GM19468 (cell line): ENCODE measurements at regions not wholly inside any gene's neighbourhood (a gene's known extent, or its start where the extent isn't known, plus 50 kb on each side); places are given as distances from the start of the nearest gene placed in this dataset.

ENCODE experiments used
- ATAC-seq: cut with Tn5 transposase; IDR thresholded peaks from one replicate; pipeline ENCODE4 v1.9.1; 2021; ENCODE audit warnings: mild to moderate bottlenecking, moderate library complexity, moderate number of reproducible peaks; ENCODE audit not compliant: unreplicated experiment; ENCODE audit errors: extremely low read depth

GRCh38 chr7:25643770-25644394 is 415.6 kb upstream of the NPVF start:
- ATAC-seq: no peak

GRCh38 chr7:25646726-25647413 is 418.6 kb upstream of the NPVF start:
- no peak for ATAC-seq

DNA sequence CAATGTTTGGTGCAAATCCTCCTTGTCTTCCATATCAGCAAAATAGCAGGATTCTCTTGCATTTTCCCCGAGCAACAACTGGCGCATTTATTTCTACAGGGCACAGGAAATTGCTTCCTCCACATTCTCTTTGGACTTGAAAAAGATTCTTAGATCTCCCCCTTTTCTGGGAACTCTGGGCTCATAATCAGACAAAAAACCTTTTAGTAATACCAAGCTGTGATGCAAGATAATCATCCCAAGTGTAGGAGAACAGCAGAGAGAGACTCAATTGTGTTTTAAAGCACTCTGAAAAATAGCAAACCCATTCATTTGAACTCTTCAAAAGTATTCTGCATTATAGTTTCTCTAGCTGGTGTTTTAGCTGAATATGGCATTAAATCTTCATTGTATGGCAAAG is 419.6 kb upstream of the NPVF start:
- no peak for ATAC-seq

- no peak for ATAC-seq
Observed at GRCh38 chr7:25652366-25652765, 424.1 kb upstream of the NPVF start.

DNA sequence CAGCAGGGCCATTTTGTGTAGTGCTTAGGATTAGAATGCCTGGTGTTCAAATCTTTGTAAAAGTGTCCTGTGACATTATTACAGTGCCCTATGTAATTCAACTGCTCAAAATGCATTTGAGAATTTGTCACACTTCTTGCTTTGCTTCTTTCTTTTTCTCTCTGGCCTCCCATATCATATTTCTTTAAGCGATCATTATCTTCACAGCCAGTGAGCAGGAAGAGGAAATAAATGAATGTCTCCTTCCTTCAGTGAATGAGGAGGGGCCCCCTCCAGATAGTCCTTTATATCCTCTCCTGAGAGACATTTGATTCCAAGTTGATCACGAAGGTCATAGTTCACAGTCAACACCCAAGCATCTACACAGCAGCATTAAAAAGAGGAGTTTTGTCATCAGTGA is 425.1 kb upstream of the NPVF start:
- ATAC-seq: no peak

- ATAC-seq: no peak
Observed at GRCh38 chr7:25656071-25656470, 427.8 kb upstream of the NPVF start.

DNA sequence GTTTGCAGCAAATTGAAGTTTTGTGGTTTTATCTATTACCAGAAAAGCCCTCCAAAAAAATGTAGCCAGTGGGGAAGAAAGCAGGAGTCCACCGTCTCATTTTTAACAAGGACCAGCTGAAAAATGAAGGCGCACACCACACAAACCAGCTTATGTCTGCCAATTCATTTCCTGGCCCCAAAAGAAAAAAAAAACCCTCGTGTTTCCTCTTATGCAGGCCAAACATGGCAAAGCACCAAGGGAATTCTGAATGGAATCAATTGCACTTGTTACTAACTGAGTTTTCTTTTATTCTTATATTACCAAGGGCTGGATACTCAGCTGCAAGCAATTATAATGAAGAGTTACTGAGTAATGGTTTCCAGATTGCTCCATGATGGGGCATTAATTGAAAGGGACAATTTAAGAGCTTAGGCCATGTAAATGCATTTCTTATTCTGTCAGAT is 428.3 kb upstream of the NPVF start:
- ATAC-seq: no peak

DNA sequence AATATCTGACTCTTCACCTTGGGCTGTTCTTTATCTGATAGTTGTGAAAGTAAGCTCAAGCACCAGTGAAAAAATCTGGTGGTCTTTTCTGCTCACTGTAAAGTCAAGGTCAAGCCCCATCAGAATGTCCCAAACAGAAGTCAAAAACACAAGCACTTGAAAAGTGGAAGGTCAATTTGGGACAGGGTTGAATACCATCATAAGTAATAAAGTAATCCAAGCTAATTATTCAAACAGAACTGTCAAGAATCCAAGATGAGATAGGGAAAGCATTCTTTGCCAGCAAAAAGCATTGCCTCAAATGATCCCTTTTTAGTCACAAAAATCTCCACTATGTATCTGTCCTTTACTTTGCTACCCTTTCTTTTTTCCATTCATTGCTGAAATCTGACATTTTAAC is 430.1 kb upstream of the NPVF start:
- no peak for ATAC-seq

GRCh38 chr7:25659841-25660240 is 431.6 kb upstream of the NPVF start:
- ATAC-seq: no peak

- no peak for ATAC-seq
Observed at GRCh38 chr7:25662841-25663800, 434.8 kb upstream of the NPVF start.

DNA sequence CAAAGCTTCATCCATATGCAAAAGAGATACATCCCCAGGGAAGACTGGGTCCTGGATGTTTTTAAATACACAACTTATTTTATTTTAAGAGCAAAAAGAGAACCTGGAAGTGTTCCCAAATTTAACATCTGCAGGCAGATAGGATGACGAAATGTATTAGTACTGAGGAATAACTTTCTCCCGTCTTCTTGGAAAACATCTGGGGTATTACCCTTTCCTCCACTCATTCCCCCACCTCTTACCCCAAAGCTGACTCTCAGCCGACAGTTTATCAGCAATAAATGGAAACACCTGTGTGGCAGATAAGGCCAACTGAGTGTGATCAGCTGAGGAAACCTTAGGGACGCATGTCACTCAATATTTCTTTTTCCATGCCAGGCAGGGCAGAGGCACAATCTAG is 435.6 kb upstream of the NPVF start:
- ATAC-seq: no peak

DNA sequence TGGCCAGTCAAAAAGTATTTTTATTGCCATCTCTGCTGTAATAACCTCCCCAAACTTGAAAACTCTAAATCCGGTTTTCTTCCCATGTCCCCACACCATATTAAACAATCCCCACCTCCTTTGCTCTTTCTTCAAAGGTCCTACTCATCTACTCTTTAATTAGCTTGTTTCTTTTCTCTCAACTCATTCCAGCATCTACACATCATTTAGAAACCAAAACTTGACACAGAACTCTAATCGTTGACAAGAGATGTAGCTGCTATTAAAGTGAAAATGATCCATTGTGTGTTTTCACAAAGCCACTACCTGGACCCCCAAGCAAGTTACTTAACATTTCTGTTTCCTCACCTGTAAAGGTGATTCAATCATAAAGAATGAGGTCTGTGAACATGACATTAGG is 436.3 kb upstream of the NPVF start:
- no peak for ATAC-seq

GRCh38 chr7:25665374-25665773 is 437.1 kb upstream of the NPVF start:
- ATAC-seq: no peak

DNA sequence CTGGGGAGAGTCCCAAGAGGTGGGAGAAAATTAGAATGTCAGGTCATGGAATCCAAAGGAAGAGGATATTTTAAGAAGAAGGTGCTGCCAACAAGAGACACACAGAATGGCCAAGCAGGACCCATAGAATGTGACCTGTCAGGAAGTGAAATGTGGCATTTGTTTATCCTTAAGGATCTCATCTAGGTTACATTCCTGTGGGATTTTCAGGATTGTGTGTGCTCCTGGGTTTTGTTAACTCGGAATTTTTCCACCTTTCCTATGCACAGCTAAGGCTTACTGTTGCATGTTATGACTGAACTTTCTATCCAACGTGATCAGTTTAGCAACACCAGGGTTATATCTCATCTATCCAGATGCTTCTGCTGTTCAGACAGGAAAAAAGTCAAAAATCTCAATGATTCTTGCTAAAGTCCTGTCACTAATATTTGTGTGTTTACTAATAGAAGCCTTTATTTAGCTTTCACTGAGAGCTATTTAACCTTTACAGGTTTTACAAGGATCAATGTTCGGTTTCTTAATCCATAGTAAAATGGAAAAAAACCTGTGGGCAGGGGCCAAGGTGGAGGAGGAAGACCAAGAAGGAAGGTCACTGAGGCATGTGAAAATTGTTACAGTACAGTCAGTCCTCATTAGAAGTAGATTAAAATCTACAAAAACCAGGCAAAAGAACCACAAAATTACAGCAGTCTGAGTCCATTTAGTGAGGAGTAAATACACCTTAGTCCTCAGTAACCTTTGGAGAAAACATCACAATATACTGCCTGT is 437.8 kb upstream of the NPVF start:
- ATAC-seq: no peak

GRCh38 chr7:25666671-25667060 is 438.4 kb upstream of the NPVF start:
- no peak for ATAC-seq

DNA sequence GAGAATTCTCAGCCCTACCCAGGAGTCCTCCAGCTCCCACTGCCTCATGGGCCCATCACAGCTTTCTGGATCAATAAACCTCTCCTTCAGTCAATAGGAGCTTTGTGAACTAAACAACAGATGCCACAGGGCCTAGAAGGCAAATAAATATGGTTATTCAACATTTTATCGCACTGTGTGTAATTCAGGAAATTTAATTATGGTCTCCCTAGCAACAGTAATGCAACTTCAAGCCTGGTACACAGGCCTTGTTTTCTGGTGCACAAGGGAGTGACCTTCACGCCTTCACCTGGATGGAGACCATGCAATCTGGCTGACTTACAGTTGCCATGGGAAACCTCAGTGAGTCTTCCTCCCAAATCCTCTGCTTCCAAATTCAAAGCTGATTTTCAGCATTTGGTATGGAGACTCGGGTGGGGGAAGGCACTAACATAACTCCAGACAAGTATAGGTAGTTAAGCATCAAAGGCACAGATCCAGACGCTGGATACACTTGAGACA is 441.0 kb upstream of the NPVF start:
- ATAC-seq: no peak

DNA sequence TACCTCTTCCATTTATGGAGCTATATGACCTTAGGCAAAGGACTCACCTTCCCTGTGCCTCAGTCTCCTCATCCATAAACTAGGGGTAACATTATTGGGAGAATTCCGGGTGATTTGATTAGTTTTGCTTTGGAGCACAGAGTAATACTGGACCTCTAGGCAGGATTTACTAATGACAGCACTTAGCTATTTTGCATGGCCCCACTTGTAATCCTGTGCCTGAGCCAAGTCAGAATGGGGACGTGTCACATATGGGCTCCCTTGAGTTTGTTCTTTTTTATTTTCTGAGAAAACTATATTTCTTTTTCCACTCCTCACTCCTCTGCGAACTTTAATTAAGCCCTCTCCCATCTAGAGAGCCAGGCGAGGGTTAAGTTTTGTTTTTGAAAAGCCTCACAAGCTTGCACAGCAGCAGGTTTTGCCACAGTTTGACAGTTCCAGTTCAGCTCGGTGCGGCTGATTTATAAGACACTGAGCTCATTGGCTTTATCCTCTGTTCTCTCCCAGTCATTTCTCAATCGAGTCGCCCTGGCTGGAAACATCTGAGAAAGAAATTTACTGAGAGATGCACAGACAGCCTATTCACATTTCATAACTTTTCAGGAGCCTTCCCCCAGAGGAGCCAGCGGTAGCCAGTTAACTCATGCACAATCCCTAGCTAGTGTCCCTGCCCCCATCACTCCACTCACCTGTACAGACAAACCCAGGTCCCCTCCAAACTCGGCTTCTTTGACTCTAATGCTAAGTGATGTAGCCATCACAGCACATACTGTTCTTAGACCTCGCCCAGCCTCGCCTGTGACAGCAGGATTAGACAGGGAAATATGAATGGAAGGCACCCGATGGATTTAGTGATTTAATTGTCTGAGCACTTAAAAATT is 441.9 kb upstream of the NPVF start:
- no peak for ATAC-seq

- ATAC-seq: no peak
Observed at GRCh38 chr7:25671111-25671510, 442.8 kb upstream of the NPVF start.

DNA sequence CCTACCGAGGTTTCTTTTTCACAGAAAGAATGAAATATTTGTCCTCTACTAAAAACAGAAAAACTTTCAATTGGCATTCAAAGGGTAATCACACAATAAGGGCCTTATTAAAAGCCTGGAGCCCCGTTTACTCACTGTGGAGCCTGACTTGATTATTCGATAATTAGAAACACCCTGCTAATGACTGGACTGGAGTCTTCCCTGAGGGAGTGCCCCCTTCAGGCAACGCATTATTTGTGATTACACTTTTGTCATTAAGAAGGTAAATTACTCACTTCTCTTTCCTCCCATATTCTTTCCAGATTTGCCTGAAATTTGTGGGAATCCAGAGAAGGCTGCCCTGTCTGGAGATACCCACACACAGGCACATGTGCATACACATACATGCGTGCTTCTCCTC is 444.2 kb upstream of the NPVF start:
- ATAC-seq: no peak
